SH-SY5Y (cell line): ENCODE measurements at regions not wholly inside any gene's neighbourhood (a gene's known extent, or its start where the extent isn't known, plus 50 kb on each side); places are given as distances from the start of the nearest gene placed in this dataset.

ENCODE experiments used
- GATA2 ChIP-seq: IDR thresholded peaks from 2 replicates; pipeline ENCODE4 v1.6.1; 2011; ENCODE audit warnings: mild to moderate bottlenecking, low read depth, low read length
- GATA3 ChIP-seq: IDR thresholded peaks from 2 replicates; pipeline ENCODE4 v1.6.1; 2011; ENCODE audit warnings: low read depth, mild to moderate bottlenecking, low read length, moderate library complexity

GRCh38 chr3:102112704-102113230 is 263.5 kb downstream of the NFKBIZ start:
- TF ChIP-seq GATA2 (no peak), GATA3 (no peak)
